T-cell (primary cell): ENCODE measurements at regions not wholly inside any gene's neighbourhood (a gene's known extent, or its start where the extent isn't known, plus 50 kb on each side); places are given as distances from the start of the nearest gene placed in this dataset.

Source experiments
- ATAC-seq, 4 experiments: fragments of 200-7000 bp in 3 of 4; fragments of 150-1000 bp in 1 of 4; cut with Tn5 transposase; replicated peaks in 1 of 4; 1 replicate in 3 of 4; 2 replicates in 1 of 4; pipeline ENCODE4 v1.10.0; 2021; ENCODE audit warnings: moderate library complexity in 3 of 4, mild to moderate bottlenecking in 2 of 4, moderate number of reproducible peaks in 1 of 4
- CTCF ChIA-PET, 2 donors: fragments of 300-600 bp; sonication (Branson Sonifier 250); formaldehyde crosslinking; loops; one replicate each; lab custom pipeline; 2022; ENCODE audit warnings: antibody characterized with exemption in 2 of 2; lab: Charles Lee
- POLR2A ChIA-PET, 2 donors: fragments of 300-600 bp; sonication (Branson Sonifier 250); formaldehyde crosslinking; loops; one replicate each; lab custom pipeline; 2022; ENCODE audit warnings: antibody characterized with exemption in 2 of 2; lab: Charles Lee
- DNase-seq, 35 experiments: peaks; one replicate each; pipeline versions ENCODE4 v3.0.0 to v3.0.0-alpha.2; 2013 to 2023
- H3K27ac ChIP-seq: one replicate; pipeline ENCODE4 v1.5.1; 2013; ENCODE audit warnings: low read length
- H3K27me3 ChIP-seq, 2 experiments: replicated peaks in 1 of 2; 1 replicate in 1 of 2; 2 replicates in 1 of 2; pipeline versions ENCODE4 v1.6.1 to v1.7.0; 2013; ENCODE audit warnings: low read length in 1 of 2, mixed read lengths in 1 of 2; ENCODE audit not compliant: control insufficient read depth in 2 of 2, insufficient read depth in 2 of 2; ENCODE audit errors: extremely low read depth in 1 of 2
- H3K36me3 ChIP-seq, 2 donors: 1 replicate in 1 of 2; 2 replicates in 1 of 2; pipeline versions ENCODE4 v1.6.1 to v1.7.0; 2013; ENCODE audit warnings: low read length in 1 of 2; ENCODE audit not compliant: control insufficient read depth in 2 of 2, insufficient read depth in 1 of 2; ENCODE audit errors: extremely low read depth in 1 of 2
- H3K4me1 ChIP-seq, 2 experiments: 1 replicate in 1 of 2; 2 replicates in 1 of 2; pipeline versions ENCODE4 v1.6.1 to v1.7.0; 2013; ENCODE audit warnings: low read length in 2 of 2, mixed read lengths in 1 of 2; ENCODE audit not compliant: insufficient read depth in 2 of 2, control insufficient read depth in 1 of 2; ENCODE audit errors: extremely low read depth in 1 of 2
- H3K4me3 ChIP-seq, 2 donors: 1 replicate in 1 of 2; 2 replicates in 1 of 2; pipeline versions ENCODE4 v1.5.1 to v1.7.0; 2013; ENCODE audit warnings: mild to moderate bottlenecking in 2 of 2, low read length in 1 of 2, moderate library complexity in 1 of 2; ENCODE audit not compliant: control insufficient read depth in 1 of 2; ENCODE audit errors: extremely low read depth in 1 of 2
- H3K9me3 ChIP-seq: 2 replicates; pipeline ENCODE4 v1.7.0; 2013
- H3K27ac Mint-ChIP-seq, 2 donors: one replicate each; pipeline ENCODE4 v1.8.0; 2020 to 2021; ENCODE audit warnings: mild to moderate bottlenecking in 2 of 2, mixed read lengths in 2 of 2
- H3K27me3 Mint-ChIP-seq, 2 donors: one replicate each; pipeline ENCODE4 v1.8.0; 2021 to 2022; ENCODE audit warnings: mixed read lengths in 2 of 2
- H3K36me3 Mint-ChIP-seq: one replicate; pipeline ENCODE4 v1.8.0; 2021; ENCODE audit warnings: mixed read lengths
- H3K4me1 Mint-ChIP-seq, 3 donors: one replicate each; pipeline ENCODE4 v1.8.0; 2020 to 2022; ENCODE audit warnings: mixed read lengths in 3 of 3, mild to moderate bottlenecking in 1 of 3
- H3K4me3 Mint-ChIP-seq, 3 donors: one replicate each; pipeline ENCODE4 v1.8.0; 2020 to 2022; ENCODE audit warnings: mild to moderate bottlenecking in 3 of 3, mixed read lengths in 3 of 3, moderate library complexity in 3 of 3
- H3K9me3 Mint-ChIP-seq, 3 donors: one replicate each; pipeline ENCODE4 v1.8.0; 2020 to 2022; ENCODE audit warnings: mixed read lengths in 3 of 3
- WGBS: methylation state at CpG from one replicate; pipeline ENCODE4 v1.1.5; 2013; ENCODE audit warnings: missing lambda C conversion rate; ENCODE audit not compliant: insufficient coverage; 5-methylcytosine and 5-hydroxymethylcytosine counted together

- Mint-ChIP-seq H3K9me3 (peaks cover 16 to 17% (median 16%) of the 10 kb centered on the region in 3 donors), H3K27me3 (no peaks in the 10 kb centered on the region), H3K27ac (no peak overlapping the region), H3K36me3 (no peaks in the 10 kb centered on the region), H3K4me3 (no peak overlapping the region), H3K4me1 (no peaks in the 10 kb centered on the region)
- DNase-seq (no peak), ATAC-seq (no peak)
- Histone ChIP-seq H3K4me1 (no peaks in the 10 kb centered on the region), H3K27me3 (no peaks in the 10 kb centered on the region), H3K36me3 (no peaks in the 10 kb centered on the region), H3K27ac (no peak overlapping the region), H3K4me3 (no peak overlapping the region), H3K9me3 (no peaks in the 10 kb centered on the region)
- POLR2A ChIA-PET, result no interaction called here
- CTCF ChIA-PET, result no interaction called here
- WGBS, result 40% methylated on average over 2 of the region's 6 CpGs
These were observed 1646.1 kb upstream of the CDH6 start for GRCh38 chr5:29547236-29547865.

- no peaks in the 10 kb centered on the region for H3K36me3 Mint-ChIP-seq
- CTCF ChIA-PET, result no interaction called here
- Histone ChIP-seq H3K36me3 (no peaks in the 10 kb centered on the region), H3K27me3 (no peaks in the 10 kb centered on the region), H3K4me3 (no peak overlapping the region), H3K9me3 (no peaks in the 10 kb centered on the region), H3K4me1 (no peaks in the 10 kb centered on the region), H3K27ac (no peak overlapping the region)
- no peak overlapping the region for H3K27ac Mint-ChIP-seq
- H3K27me3 Mint-ChIP-seq, result no peaks in the 10 kb centered on the region
- 58% methylated on average over 2 of the region's 2 CpGs for WGBS
- H3K4me3 Mint-ChIP-seq, result no peak overlapping the region
- peaks cover 23 to 30% (median 24%) of the 10 kb centered on the region in 3 donors for H3K9me3 Mint-ChIP-seq
- no peaks in the 10 kb centered on the region for H3K4me1 Mint-ChIP-seq
- POLR2A ChIA-PET, result no interaction called here
- no peak for DNase-seq
- ATAC-seq, result no peak
These were observed 1650.0 kb upstream of the CDH6 start for GRCh38 chr5:29543501-29543900.

- Histone ChIP-seq H3K4me3 (no peak overlapping the region), H3K27me3 (no peaks in the 10 kb centered on the region), H3K27ac (no peak overlapping the region), H3K36me3 (no peaks in the 10 kb centered on the region), H3K4me1 (no peaks in the 10 kb centered on the region), H3K9me3 (peaks cover 2% of the 10 kb centered on the region)
- H3K4me3 Mint-ChIP-seq, result no peak overlapping the region
- no peak overlapping the region for H3K27ac Mint-ChIP-seq
- no peaks in the 10 kb centered on the region for H3K36me3 Mint-ChIP-seq
- ChIA-PET POLR2A (no interaction called here), CTCF (no interaction called here)
- ATAC-seq (no peak), DNase-seq (no peak)
- peaks cover 8 to 30% (median 20%) of the 10 kb centered on the region in 3 donors for H3K9me3 Mint-ChIP-seq
- H3K27me3 Mint-ChIP-seq, result no peaks in the 10 kb centered on the region
- no CpG with 5 or more reads among the region's 2 CpGs for WGBS
- no peaks in the 10 kb centered on the region for H3K4me1 Mint-ChIP-seq
These were observed 1669.3 kb upstream of the CDH6 start for GRCh38 chr5:29524227-29524626.

- no peaks in the 10 kb centered on the region for H3K36me3 Mint-ChIP-seq
- H3K4me1 ChIP-seq, result no peaks in the 10 kb centered on the region
- ChIA-PET CTCF (no interaction called here), POLR2A (no interaction called here)
- H3K9me3 ChIP-seq, result peaks cover 2% of the 10 kb centered on the region
- no peak overlapping the region for H3K4me3 Mint-ChIP-seq
- no peaks in the 10 kb centered on the region for H3K36me3 ChIP-seq
- WGBS, result no CpG with 5 or more reads among the region's 2 CpGs
- no peak overlapping the region for H3K4me3 ChIP-seq
- H3K27me3 Mint-ChIP-seq, result no peaks in the 10 kb centered on the region
- H3K27me3 ChIP-seq, result no peaks in the 10 kb centered on the region
- no peak overlapping the region for H3K27ac Mint-ChIP-seq
- peaks cover 0 to 20% (median 18%) of the 10 kb centered on the region in 3 donors for H3K9me3 Mint-ChIP-seq
- DNase-seq, result no peak
- H3K4me1 Mint-ChIP-seq, result no peaks in the 10 kb centered on the region
- H3K27ac ChIP-seq, result no peak overlapping the region
- ATAC-seq, result no peak
These were observed 1675.3 kb upstream of the CDH6 start for GRCh38 chr5:29518176-29518575.

- H3K4me1 Mint-ChIP-seq, result no peaks in the 10 kb centered on the region
- Histone ChIP-seq H3K27ac (no peak overlapping the region), H3K4me1 (no peaks in the 10 kb centered on the region), H3K9me3 (peaks cover 2% of the 10 kb centered on the region), H3K4me3 (no peak overlapping the region), H3K36me3 (no peaks in the 10 kb centered on the region), H3K27me3 (no peaks in the 10 kb centered on the region)
- no peak overlapping the region for H3K4me3 Mint-ChIP-seq
- POLR2A ChIA-PET, result no interaction called here
- no CpG with 5 or more reads among the region's 2 CpGs for WGBS
- no peak overlapping the region for H3K27ac Mint-ChIP-seq
- no peaks in the 10 kb centered on the region for H3K27me3 Mint-ChIP-seq
- DNase-seq (no peak), ATAC-seq (no peak)
- CTCF ChIA-PET, result no interaction called here
- H3K36me3 Mint-ChIP-seq, result no peaks in the 10 kb centered on the region
- H3K9me3 Mint-ChIP-seq, result peaks cover 3 to 24% (median 17%) of the 10 kb centered on the region in 3 donors
These were observed 1677.3 kb upstream of the CDH6 start for GRCh38 chr5:29516224-29516623.

- Mint-ChIP-seq H3K27me3 (no peaks in the 10 kb centered on the region), H3K4me1 (peaks cover 0 to 6% (median 0%) of the 10 kb centered on the region in 3 donors), H3K9me3 (peaks cover 15 to 24% (median 16%) of the 10 kb centered on the region in 3 donors), H3K36me3 (no peaks in the 10 kb centered on the region), H3K4me3 (no peak overlapping the region), H3K27ac (no peak overlapping the region)
- Histone ChIP-seq H3K27me3 (no peaks in the 10 kb centered on the region), H3K9me3 (peaks cover 2% of the 10 kb centered on the region), H3K36me3 (no peaks in the 10 kb centered on the region), H3K4me1 (no peaks in the 10 kb centered on the region), H3K27ac (no peak overlapping the region), H3K4me3 (no peak overlapping the region)
- ChIA-PET CTCF (interaction anchor here in 1 of 2 donors (0.7 kb wide), 1 partner anchor 1859 kb away, joined by 3 read pairs; no protein-coding TSS in a partner anchor), POLR2A (no interaction called here)
- no peak for DNase-seq
- no CpG with 5 or more reads among the region's 2 CpGs for WGBS
- no peak for ATAC-seq
These were observed 1685.4 kb upstream of the CDH6 start for GRCh38 chr5:29508131-29508530.

- Histone ChIP-seq H3K27me3 (no peaks in the 10 kb centered on the region), H3K27ac (no peak overlapping the region), H3K4me1 (no peaks in the 10 kb centered on the region), H3K36me3 (no peaks in the 10 kb centered on the region), H3K9me3 (peaks cover 5% of the 10 kb centered on the region), H3K4me3 (no peak overlapping the region)
- ChIA-PET POLR2A (no interaction called here), CTCF (no interaction called here)
- Mint-ChIP-seq H3K4me1 (no peaks in the 10 kb centered on the region), H3K9me3 (peaks cover 18 to 22% (median 19%) of the 10 kb centered on the region in 3 donors), H3K36me3 (no peaks in the 10 kb centered on the region), H3K4me3 (no peak overlapping the region), H3K27ac (no peak overlapping the region), H3K27me3 (no peaks in the 10 kb centered on the region)
- no CpG with 5 or more reads among the region's 1 CpG for WGBS
- DNase-seq (no peak), ATAC-seq (no peak)
These were observed 1689.1 kb upstream of the CDH6 start for GRCh38 chr5:29504411-29504810.
